ENCODE measurements at regions not wholly inside any gene's neighbourhood (a gene's known extent, or its start where the extent isn't known, plus 50 kb on each side); places are given as distances from the start of the nearest gene placed in this dataset.
A peak's percentile ranks its signal among the peaks of the same experiment; 100 is the strongest.

GRCh38 chr10:60627778-60628748, 150.2 kb upstream of the CDK1 start:
- Histone ChIP-seq H3K4me1 (no peaks in the 10 kb centered on the region), H3K27me3 (no peaks in the 10 kb centered on the region), H3K4me3 (replicated peaks in 1 of 3) (no peak overlapping the region), H3K36me3 (no peaks in the 10 kb centered on the region), H3K9me3 (no peaks in the 10 kb centered on the region), H3K27ac (no peak overlapping the region)
- 93 to 96% methylated on average over 6 of the region's 6 CpGs for WGBS, 2 donors
- no peak for DNase-seq
- intact Hi-C loops (cut with DNase I) = no loop called here
- no peak for TF ChIP-seq CTCF (IDR thresholded peaks at IDR 0.05)
- no peak for TF ChIP-seq POLR2A (IDR thresholded peaks at IDR 0.05)

DNA sequence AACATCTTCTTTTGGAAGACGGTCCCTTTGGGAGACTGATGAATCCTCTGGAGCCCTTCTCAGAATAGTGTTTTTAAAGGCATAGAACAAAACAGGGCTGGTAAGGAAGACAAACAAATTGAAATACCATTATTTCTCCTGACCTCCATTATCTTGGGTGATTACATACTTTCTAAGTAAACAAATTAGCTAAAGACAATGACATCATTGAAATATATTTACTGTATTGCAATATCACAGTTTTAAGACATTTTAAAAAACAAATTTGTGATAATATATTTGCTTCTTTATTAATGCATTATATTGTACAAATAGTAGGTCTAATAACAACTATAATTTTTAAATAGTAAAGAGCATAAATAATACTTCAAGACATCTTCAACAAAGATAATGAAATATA, 152.2 kb upstream of the CDK1 start:
- Histone ChIP-seq H3K36me3 (no peaks in the 10 kb centered on the region), H3K27me3 (no peaks in the 10 kb centered on the region), H3K4me3 (replicated peaks in 1 of 3) (no peak overlapping the region), H3K27ac (no peak overlapping the region), H3K9me3 (no peaks in the 10 kb centered on the region), H3K4me1 (no peaks in the 10 kb centered on the region)
- TF ChIP-seq POLR2A (IDR thresholded peaks at IDR 0.05) = no peak
- TF ChIP-seq CTCF (IDR thresholded peaks at IDR 0.05) = no peak
- intact Hi-C loops (cut with DNase I) = no loop called here
- 91 to 95% methylated on average over 1 of the region's 1 CpG for WGBS, 2 donors
- DNase-seq = no peak

GRCh38 chr10:60623627-60624026, 154.7 kb upstream of the CDK1 start:
- peaks cover 0 to 8% of the 10 kb centered on the region in 2 donors for H3K4me1 ChIP-seq
- DNase-seq = no peak
- H3K27ac ChIP-seq = no peak overlapping the region
- no peaks in the 10 kb centered on the region for H3K36me3 ChIP-seq
- no peaks in the 10 kb centered on the region for H3K27me3 ChIP-seq
- intact Hi-C loops (cut with DNase I) = no loop called here
- no peaks in the 10 kb centered on the region for H3K9me3 ChIP-seq
- TF ChIP-seq POLR2A (IDR thresholded peaks at IDR 0.05) (no peak), CTCF (IDR thresholded peaks at IDR 0.05) (no peak)
- WGBS, 2 donors = 89 to 100% methylated on average over 1 of the region's 1 CpG
- no peak overlapping the region for H3K4me3 ChIP-seq (replicated peaks in 1 of 3)

DNA sequence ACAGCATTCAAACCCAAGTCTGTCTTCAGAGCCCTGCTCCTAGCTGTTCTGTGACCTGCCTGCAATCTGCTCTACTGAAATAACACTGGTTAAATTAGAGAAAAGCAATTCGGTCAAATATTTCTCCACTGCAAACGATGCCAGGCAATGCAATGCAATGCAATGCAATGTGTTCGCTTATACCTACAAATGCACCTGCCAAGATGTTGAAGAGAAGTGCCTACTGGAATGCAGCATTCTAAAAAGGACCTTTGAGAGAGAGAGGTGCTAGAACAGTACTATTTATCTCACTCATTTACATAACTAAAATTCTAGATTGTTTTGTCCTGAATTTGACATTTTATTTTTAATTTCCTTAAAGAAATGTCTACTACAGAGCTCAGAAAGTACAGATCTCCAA, 157.3 kb upstream of the CDK1 start:
- TF ChIP-seq CTCF (IDR thresholded peaks at IDR 0.05) = no peak
- no peaks in the 10 kb centered on the region for H3K27me3 ChIP-seq
- peaks cover 0 to 8% of the 10 kb centered on the region in 2 donors for H3K4me1 ChIP-seq
- peak; percentile 29 to 46 for DNase-seq
- H3K4me3 ChIP-seq (replicated peaks in 1 of 3) = no peak overlapping the region
- no peaks in the 10 kb centered on the region for H3K36me3 ChIP-seq
- WGBS, 2 donors = 34 to 64% methylated on average over 3 of the region's 3 CpGs
- intact Hi-C loops (cut with DNase I) = no loop called here
- no peak overlapping the region for H3K27ac ChIP-seq
- H3K9me3 ChIP-seq = no peaks in the 10 kb centered on the region

- intact Hi-C loops (cut with DNase I) = no loop called here
- no peaks in the 10 kb centered on the region for H3K9me3 ChIP-seq
- no peak for TF ChIP-seq POLR2A (IDR thresholded peaks at IDR 0.05)
- TF ChIP-seq CTCF (IDR thresholded peaks at IDR 0.05) = no peak
- no peak overlapping the region for H3K27ac ChIP-seq
- DNase-seq = no peak
- peaks cover 0 to 8% of the 10 kb centered on the region in 2 donors for H3K4me1 ChIP-seq
- no peak overlapping the region for H3K4me3 ChIP-seq (replicated peaks in 1 of 3)
- H3K36me3 ChIP-seq = no peaks in the 10 kb centered on the region
- WGBS, 2 donors = 93 to 94% methylated on average over 1 of the region's 1 CpG
- no peaks in the 10 kb centered on the region for H3K27me3 ChIP-seq
Observed at GRCh38 chr10:60618861-60619260, 159.4 kb upstream of the CDK1 start.
